Prostate gland (tissue), 2 donors: ENCODE measurements at regions not wholly inside any gene's neighbourhood (a gene's known extent, or its start where the extent isn't known, plus 50 kb on each side); places are given as distances from the start of the nearest gene placed in this dataset.

Experiments
- DNase-seq: peaks from one replicate; pipeline ENCODE4 v3.0.0-alpha.2; 2019; ENCODE audit warnings: low spot score
- H3K27ac ChIP-seq, 2 donors: fragments of 200-600 bp; sonication (generic); 2 replicates each; pipeline ENCODE4 v1.5.1; 2017 to 2019
- H3K27me3 ChIP-seq: fragments of 200-600 bp; sonication (generic); replicated peaks from 2 replicates; pipeline ENCODE4 v1.5.1; 2019; ENCODE audit not compliant: insufficient read depth
- H3K36me3 ChIP-seq, 2 donors: fragments of 200-600 bp; sonication (generic); 1 replicate in 1 of 2; 2 replicates in 1 of 2; pipeline versions ENCODE4 v1.5.1 to v1.8.1; 2017 to 2019
- H3K4me1 ChIP-seq: fragments of 200-600 bp; sonication (generic); replicated peaks from 2 replicates; pipeline ENCODE4 v1.5.1; 2019
- H3K4me3 ChIP-seq, 2 donors: fragments of 200-600 bp; sonication (generic); 2 replicates each; pipeline ENCODE4 v1.5.1; 2017 to 2019
- H3K9me3 ChIP-seq: fragments of 200-600 bp; sonication (generic); 2 replicates; pipeline ENCODE4 v1.5.1; 2017
- CTCF ChIP-seq, 4 experiments: fragments of 200-600 bp in 2 of 4; fragments of 450-650 bp in 2 of 4; sonication (generic) in 2 of 4; IDR thresholded peaks; 1 replicate in 3 of 4; 2 replicates in 1 of 4; pipeline ENCODE4 v1.5.1; 2016 to 2019; ENCODE audit warnings: antibody characterized with exemption in 4 of 4, mild to moderate bottlenecking in 2 of 4, moderate library complexity in 2 of 4
- POLR2A ChIP-seq: fragments of 450-650 bp; IDR thresholded peaks from one replicate; pipeline ENCODE4 v1.6.1; 2016; ENCODE audit warnings: antibody characterized with exemption, mild to moderate bottlenecking
- POLR2AphosphoS5 ChIP-seq: sonication (generic); formaldehyde crosslinking; IDR thresholded peaks from one replicate; pipeline ENCODE4 v1.6.1; 2017; ENCODE audit warnings: antibody characterized with exemption
- WGBS: methylation state at CpG from one replicate; pipeline ENCODE4 v1.1.5; 2018; 5-methylcytosine and 5-hydroxymethylcytosine counted together
- intact Hi-C: fragments of 100-400 bp; cut with DNase I; formaldehyde crosslinking; loops from one replicate; pipeline ENCODE4 v1.14.2; 2022
- small RNA-seq, 2 donors: library from RNA; depleted of rRNA; stranded (forward); fragments of <200 nt; gene quantifications; one replicate each; pipeline ENCODE3, GENCODE V24; 2016

GRCh38 chr13:31681133-31681532 is 58.2 kb upstream of the RXFP2 start:
- Histone ChIP-seq H3K36me3 (no peaks in the 10 kb centered on the region), H3K27ac (no peak overlapping the region), H3K4me1 (no peaks in the 10 kb centered on the region), H3K9me3 (no peaks in the 10 kb centered on the region), H3K4me3 (no peak overlapping the region), H3K27me3 (no peaks in the 10 kb centered on the region)
- intact Hi-C loops = no loop called here
- 92% methylated on average over 2 of the region's 2 CpGs for WGBS
- DNase-seq = no peak
- TF ChIP-seq POLR2A = no peak
- TF ChIP-seq CTCF (IDR thresholded peaks at IDR 0.05) = no peak
- no peak for TF ChIP-seq POLR2AphosphoS5

- no peaks in the 10 kb centered on the region for H3K4me1 ChIP-seq
- H3K36me3 ChIP-seq = no peaks in the 10 kb centered on the region
- H3K27ac ChIP-seq = no peak overlapping the region
- DNase-seq = no peak
- no peak overlapping the region for H3K4me3 ChIP-seq
- intact Hi-C loops = no loop called here
- 73% methylated on average over 2 of the region's 2 CpGs for WGBS
- no peaks in the 10 kb centered on the region for H3K27me3 ChIP-seq
- no peaks in the 10 kb centered on the region for H3K9me3 ChIP-seq
- TF ChIP-seq POLR2A (no peak), POLR2AphosphoS5 (no peak), CTCF (IDR thresholded peaks at IDR 0.05) (no peak)
Measured at GRCh38 chr13:31684466-31684865, 54.9 kb upstream of the RXFP2 start.

- WGBS = 64% methylated on average over 4 of the region's 4 CpGs
- no peak overlapping the region for H3K27ac ChIP-seq
- H3K27me3 ChIP-seq = no peaks in the 10 kb centered on the region
- intact Hi-C loops = no loop called here
- no peak overlapping the region for H3K4me3 ChIP-seq
- no peak for DNase-seq
- TF ChIP-seq POLR2AphosphoS5 (no peak), POLR2A (no peak), CTCF (IDR thresholded peaks at IDR 0.05) (no peak)
- H3K36me3 ChIP-seq = no peaks in the 10 kb centered on the region
- no peaks in the 10 kb centered on the region for H3K4me1 ChIP-seq
- no peaks in the 10 kb centered on the region for H3K9me3 ChIP-seq
Measured at GRCh38 chr13:31686670-31687425, 52.5 kb upstream of the RXFP2 start.

Small RNA genes lying in the stretch of these regions (small RNA-seq; reads per million reads assigned to genes)
- 0 reads per million in 2 donors for gene AL161616.1
